SU-DHL-6 (cell line): ENCODE measurements at regions not wholly inside any gene's neighbourhood (a gene's known extent, or its start where the extent isn't known, plus 50 kb on each side); places are given as distances from the start of the nearest gene placed in this dataset.

Experiments
- CTCF ChIP-seq: fragments of 200-600 bp; sonication (generic); IDR thresholded peaks from one replicate; pipeline ENCODE4 v1.5.1; 2017; ENCODE audit warnings: antibody characterized with exemption, mild to moderate bottlenecking, low read length, moderate library complexity; ENCODE audit not compliant: insufficient read depth, poor library complexity, severe bottlenecking
- EZH2phosphoT487 ChIP-seq: fragments of 200-600 bp; sonication (generic), shearing (Covaris generic); conservative IDR thresholded peaks from 2 replicates; pipeline ENCODE4 v1.6.1; 2018; ENCODE audit warnings: mild to moderate bottlenecking, antibody characterized with exemption, low read length, moderate library complexity, mixed read lengths

DNA sequence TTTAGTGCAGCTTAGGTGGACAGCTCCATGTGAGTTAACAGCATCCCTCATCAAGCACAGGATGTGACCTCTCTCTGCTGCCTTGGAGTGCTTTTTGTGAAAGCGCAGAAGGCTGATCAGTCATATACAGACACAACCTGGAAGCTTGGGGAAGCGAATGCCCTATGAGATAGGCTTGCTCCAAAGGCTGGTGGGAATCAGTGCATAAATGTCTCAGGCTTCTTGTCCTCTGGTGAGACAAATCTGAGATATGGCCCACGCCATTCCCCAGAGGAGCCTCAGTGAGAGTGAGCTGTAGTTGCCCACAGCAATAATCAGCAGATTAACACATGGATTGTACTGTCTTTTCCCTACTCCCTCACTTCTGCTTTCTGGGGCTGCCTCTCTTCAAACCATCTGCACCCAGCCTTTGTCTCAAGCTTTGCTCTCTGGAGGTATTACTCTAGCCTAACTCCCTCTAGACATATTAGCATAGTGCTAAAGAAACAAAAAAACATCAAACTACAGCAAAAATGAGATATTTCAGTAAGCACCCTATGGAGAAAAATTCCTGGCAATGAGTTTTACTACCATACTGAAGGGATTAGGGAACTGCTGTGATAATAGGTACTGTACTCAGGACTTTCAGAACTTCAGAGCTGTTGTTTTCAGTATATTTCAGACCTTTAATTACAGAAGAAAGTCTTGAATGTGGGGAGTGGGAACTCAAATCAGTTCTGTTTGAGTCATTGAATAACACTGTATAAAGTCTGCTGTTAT, 113.7 kb downstream of the OXSM start:
- no peak for TF ChIP-seq EZH2phosphoT487
- no peak for TF ChIP-seq CTCF
